ENCODE measurements at regions not wholly inside any gene's neighbourhood (a gene's known extent, or its start where the extent isn't known, plus 50 kb on each side); places are given as distances from the start of the nearest gene placed in this dataset.

- peak in 1 of 2 experiments; percentile 51 for DNase-seq
Observed at GRCh38 chr13:78325585-78325984, 277.8 kb downstream of the POU4F1 start.

GRCh38 chr13:78323848-78324247 lies 279.5 kb downstream of the POU4F1 start:
- DNase-seq: no peak

GRCh38 chr13:78323040-78323439 lies 280.3 kb downstream of the POU4F1 start:
- no peak for DNase-seq

- no peak for DNase-seq
Observed at GRCh38 chr13:78319101-78319627, 284.2 kb downstream of the POU4F1 start.

DNA sequence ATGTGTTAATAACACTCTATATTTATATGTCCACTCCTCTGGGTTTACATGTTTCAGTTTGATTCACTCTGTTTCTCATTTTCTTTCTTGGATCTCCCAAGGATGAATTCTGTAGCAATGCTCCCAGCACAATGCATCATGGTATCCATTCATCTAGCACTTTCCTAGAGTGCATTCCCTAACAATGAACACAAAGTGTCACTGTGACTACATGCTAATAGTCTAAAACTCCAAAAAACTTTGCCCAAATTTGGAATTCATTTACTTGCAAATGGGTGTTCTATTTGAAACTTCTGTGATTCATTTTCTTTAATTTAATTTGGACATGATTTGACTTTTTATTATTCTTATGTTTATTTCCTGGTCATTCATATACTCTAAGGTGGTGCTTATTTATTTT lies 286.3 kb downstream of the POU4F1 start:
- DNase-seq: peak in 1 of 2 experiments; percentile 15

GRCh38 chr13:78309497-78310180 lies 293.7 kb downstream of the POU4F1 start:
- DNase-seq: no peak

DNA sequence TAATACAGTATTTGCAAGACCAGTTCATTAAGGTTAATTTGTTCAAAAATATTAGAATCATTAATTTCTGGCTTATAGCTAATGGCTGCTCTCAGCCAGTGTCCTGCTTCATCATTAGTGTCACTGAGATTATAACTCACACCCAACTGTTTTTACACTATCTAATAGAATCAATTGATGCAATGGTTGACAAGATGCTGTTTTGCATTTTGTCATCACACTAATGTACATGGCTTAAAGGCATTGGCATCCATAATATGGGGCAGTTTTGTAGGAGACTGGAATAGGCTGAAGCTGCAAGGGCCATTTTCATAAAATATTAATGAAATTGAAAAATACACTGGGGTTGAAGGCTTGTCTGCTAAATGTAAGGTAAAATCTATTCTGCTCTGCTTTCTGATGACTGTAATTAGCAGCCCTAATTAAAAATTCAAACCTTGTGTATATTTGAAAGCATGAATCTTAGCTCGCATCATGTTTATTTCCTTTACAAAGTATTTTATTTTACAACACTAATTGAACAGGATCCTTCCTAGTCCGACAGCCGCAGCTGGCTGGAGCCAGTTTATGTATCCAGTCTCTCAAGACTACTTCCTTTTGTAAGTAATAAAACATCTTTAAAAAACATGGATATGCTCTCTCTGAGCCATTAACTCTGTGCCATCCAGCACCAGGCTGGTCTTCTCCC lies 296.7 kb downstream of the POU4F1 start:
- no peak for DNase-seq

GRCh38 chr13:78305171-78305570 lies 298.2 kb downstream of the POU4F1 start:
- no peak for DNase-seq

GRCh38 chr13:78299832-78300623 lies 303.3 kb downstream of the POU4F1 start:
- DNase-seq: no peak

GRCh38 chr13:78298657-78299056 lies 304.7 kb downstream of the POU4F1 start:
- no peak for DNase-seq

DNA sequence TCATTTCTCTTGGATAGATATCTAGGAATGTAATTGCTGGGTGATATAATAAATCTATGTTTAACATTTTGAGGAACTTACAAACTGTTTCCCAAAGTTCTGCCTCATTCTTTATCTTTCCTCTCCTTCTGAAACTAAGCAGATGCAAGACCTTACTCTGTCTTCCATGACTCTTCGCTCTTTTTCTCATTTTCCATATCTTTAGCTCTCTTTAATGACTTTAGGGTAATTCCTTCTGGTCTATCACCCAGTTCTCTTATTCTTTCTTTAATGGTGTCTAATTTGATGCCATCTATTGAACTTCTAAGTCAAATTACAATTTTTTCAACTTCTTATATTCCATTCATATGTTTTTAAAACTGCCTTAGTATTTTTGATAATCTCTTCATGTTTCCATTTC lies 316.6 kb downstream of the POU4F1 start:
- no peak for DNase-seq

DNA sequence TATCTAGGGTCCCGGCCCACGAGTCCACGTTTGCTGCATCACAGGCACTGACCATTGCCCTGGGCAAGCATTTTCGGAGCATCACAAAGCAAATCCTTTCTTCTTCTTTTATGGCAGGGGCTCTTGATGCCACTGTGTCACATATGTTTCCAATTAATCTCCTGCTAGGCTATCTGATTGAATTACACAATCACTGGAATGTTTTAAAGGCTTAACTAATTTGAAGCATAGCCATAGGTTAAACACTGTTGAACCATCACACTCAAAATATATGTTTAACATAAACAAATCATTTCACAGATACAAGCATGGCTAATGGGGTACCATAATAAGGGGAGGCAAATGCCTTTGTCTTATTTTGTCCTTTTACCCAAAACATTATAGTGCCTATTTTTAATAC lies 338.3 kb downstream of the POU4F1 start:
- no peak for DNase-seq

- DNase-seq: no peak
Observed at GRCh38 chr13:78258304-78258703, 339.7 kb upstream of the EDNRB start.

DNA sequence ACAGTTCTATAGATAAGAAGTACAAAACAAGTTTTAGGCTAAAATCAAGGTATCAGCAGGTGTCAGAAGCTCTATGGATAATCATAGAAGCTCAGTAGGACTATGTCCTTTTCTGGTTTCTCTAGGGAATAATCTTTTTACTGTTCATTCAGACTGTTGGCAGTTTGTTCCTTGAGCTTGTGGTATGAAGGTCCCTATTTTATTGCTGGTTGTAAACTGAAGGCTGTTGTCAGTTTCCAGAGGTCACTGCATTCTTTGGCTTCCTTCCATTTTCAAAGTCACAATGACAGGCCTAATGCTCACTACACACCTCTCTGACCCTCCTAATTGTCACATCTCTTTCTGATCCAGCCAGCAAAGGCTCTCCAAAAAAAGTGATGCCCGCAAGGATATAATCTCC lies 337.9 kb upstream of the EDNRB start:
- DNase-seq: no peak

- no peak for DNase-seq
Observed at GRCh38 chr13:78254113-78254512, 335.5 kb upstream of the EDNRB start.

DNA sequence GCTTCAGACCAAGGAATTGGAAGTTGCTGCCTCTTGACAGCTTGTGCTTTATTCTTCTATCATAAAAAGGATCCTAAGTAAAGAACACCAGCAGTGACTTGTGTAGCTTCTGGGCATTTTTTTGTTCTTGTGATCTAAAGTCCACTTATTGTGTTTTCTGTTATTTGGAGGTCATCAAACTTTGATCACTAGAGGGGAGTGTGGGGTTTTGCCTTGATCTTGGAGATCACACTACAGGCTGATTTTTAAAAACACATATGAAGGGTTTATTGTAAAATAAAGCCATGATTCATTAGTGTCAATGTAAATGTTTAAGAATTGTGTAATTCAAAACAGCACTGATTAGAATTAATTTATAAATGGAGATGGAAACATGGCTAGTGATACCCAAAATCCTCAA lies 328.7 kb upstream of the EDNRB start:
- peak in 1 of 2 experiments; percentile 1 for DNase-seq

DNA sequence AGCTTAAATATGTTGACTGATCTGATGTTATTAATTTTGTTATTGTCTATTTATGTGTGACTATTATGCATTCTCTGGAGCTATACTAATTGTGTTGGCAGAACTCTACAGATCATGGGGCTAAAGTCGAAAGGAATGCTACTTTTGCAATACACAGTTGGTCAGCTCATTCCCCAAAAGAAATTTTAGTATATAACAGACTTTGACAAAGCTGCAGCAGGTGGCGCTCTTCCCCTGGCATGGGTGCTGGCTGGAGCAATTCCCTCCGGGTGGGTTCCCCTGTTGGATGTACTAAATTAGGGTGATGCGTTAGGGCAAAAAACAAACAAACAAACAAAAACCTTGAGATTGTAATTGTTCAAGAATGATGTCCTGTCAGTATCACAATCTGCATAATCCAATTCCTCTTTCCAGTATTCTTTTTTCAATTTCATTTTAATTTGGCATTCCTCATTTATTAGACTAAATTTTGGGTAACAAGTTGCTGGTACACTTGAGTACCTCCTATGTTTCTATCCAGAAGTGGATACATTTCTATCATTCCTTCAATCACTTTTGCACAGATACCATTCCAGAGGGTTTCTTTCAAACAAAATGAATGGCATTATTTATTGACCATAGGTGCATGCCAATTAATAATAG lies 322.8 kb upstream of the EDNRB start:
- peak; percentile 52 to 59 for DNase-seq

- DNase-seq: no peak
Observed at GRCh38 chr13:78239714-78240113, 321.1 kb upstream of the EDNRB start.

GRCh38 chr13:78238911-78239310 lies 320.3 kb upstream of the EDNRB start:
- no peak for DNase-seq

DNA sequence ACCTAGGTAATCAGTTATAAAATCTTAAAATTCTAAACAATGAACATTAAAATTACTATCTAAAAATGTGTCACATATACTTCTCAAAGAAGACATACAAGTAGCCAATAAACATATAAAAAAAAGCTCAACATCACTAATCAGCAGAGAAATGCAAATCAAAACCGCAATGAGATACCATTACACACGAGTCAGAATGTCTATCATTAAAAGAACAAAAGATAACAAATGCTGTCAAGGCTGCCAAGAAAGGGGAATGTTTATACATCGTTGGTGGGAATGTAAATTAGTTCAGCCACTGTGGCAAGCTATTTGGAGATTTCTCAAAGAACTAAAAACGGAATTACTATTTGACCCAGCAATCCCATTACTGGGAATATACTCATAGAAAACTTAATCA lies 310.3 kb upstream of the EDNRB start:
- DNase-seq: no peak

DNA sequence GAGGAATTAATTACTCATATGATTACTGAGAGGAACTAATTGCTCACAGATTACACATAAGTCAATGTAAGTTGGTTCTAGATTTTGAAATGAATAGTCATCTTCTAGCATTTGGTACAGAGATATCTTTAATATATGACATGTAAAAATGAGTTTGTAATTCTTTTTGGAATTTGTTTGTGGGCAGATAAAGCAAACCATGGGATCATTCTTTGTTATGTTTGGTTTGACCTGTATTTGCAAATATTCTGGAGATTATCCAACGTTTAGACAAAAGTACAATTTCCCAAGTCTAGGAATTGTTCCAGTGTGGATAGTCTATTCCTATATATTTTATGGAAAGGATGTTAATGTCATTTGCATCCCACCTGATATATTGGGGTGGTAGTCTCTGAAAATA lies 309.6 kb upstream of the EDNRB start:
- no peak for DNase-seq

DNA sequence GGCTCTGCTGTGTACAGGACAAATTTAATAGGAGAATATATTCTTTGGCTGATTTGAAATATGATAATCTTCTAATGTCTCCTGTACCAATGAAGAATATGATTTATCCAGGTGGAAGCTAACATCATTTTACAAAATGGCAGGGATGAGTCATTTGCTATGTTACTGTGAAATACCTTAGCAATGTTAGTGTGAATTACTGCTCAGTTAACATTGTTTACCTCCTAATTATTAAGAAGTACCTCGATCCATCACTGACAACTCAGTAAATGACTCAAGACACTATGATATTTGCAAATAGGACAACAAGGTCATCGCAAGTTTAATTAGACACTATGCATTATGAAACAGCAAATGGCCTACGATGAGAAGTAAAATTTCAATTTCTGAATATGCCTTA lies 309.1 kb upstream of the EDNRB start:
- DNase-seq: no peak

GRCh38 chr13:78215458-78216108 lies 297.0 kb upstream of the EDNRB start:
- no peak for DNase-seq
